Cardiac fibroblast (primary cell): ENCODE measurements at regions not wholly inside any gene's neighbourhood (a gene's known extent, or its start where the extent isn't known, plus 50 kb on each side); places are given as distances from the start of the nearest gene placed in this dataset.

Source experiments
- DNase-seq, 2 donors: peaks; one replicate each; pipeline versions ENCODE4 v3.0.0 to v3.0.0-alpha.2; 2010; ENCODE audit warnings: low read depth in 2 of 2
- H3K4me3 ChIP-seq, 2 donors: replicated peaks in 1 of 2; 1 replicate in 1 of 2; 2 replicates in 1 of 2; pipeline ENCODE4 v1.5.1; 2011; ENCODE audit warnings: low read depth in 2 of 2, low read length in 2 of 2, mild to moderate bottlenecking in 2 of 2, moderate library complexity in 1 of 2
- CTCF ChIP-seq: IDR thresholded peaks from one replicate; pipeline ENCODE4 v1.5.1; 2011; ENCODE audit warnings: low read depth, mild to moderate bottlenecking, low read length, inconsistent platforms

GRCh38 chr5:82777106-82777505 lies 300.1 kb downstream of the TMEM167A start:
- no peak for DNase-seq
- no peak overlapping the region for H3K4me3 ChIP-seq
- TF ChIP-seq CTCF, result no peak

DNA sequence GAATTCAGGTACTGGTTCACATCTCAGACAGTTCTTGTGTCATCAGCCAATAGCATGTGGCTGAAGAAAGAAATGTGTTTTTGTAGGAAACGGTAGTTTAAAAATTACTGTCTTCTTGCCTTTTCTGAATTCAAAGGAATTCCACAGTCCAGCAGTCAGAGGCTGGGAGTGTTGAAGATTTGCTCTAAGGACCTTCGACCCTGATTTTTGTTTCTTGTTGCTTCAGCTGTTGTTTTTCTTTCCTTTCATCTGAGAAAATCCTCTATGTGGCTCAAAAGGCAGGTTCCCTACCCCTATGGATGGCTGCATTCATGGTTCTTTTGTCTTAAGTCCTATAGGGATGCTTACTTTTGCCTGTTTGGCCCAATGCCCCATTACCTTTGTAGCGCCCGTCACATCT lies 304.9 kb downstream of the TMEM167A start:
- TF ChIP-seq CTCF, result no peak
- DNase-seq, result no peak
- no peak overlapping the region for H3K4me3 ChIP-seq

DNA sequence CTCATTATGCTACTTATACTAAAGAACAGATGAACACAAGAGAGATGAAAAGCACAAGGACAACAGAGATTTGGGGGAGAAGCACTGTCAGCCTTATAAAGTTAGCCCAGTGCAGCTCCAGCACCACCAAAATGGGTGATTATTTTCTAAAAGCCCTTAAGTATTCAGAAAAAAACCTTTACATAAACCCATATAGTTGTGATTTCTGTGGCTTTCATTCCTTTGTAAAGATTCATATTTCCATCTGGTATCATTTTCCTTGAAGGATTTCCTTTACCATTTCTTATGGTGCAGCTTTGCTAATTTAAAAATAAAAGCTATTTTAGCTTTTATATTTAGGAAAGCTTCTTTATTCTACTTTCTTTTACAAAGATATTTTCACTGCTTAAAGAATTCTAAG lies 311.0 kb downstream of the TMEM167A start:
- no peak for TF ChIP-seq CTCF
- no peak for DNase-seq
- no peak overlapping the region for H3K4me3 ChIP-seq

GRCh38 chr5:82765765-82766164 lies 311.4 kb downstream of the TMEM167A start:
- no peak for TF ChIP-seq CTCF
- no peak overlapping the region for H3K4me3 ChIP-seq
- peak in 1 of 2 donors; percentile 14 for DNase-seq

- DNase-seq, result no peak
- no peak for TF ChIP-seq CTCF
- no peak overlapping the region for H3K4me3 ChIP-seq
These were observed 316.3 kb downstream of the TMEM167A start for GRCh38 chr5:82760856-82761255.

DNA sequence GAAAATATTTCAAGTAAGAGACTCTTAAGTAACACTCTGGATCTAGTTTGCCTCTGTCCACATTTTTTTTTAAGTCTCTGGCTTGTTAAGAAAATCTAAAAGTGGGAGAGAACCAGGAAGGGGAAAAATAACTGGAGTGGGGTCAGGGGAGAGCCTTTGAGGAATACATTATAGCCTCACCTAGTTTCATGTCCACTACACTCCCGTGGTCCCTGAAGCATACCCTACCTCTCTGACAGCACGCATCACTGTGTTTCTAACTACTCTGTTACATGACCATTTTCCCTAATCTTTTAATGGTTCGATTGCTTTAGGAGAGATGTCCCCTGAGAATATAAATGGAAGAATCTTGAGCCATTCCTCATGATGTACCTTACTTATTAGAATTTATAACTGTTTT lies 318.3 kb downstream of the TMEM167A start:
- TF ChIP-seq CTCF, result no peak
- no peak for DNase-seq
- no peak overlapping the region for H3K4me3 ChIP-seq

GRCh38 chr5:82754759-82755158 lies 322.4 kb downstream of the TMEM167A start:
- TF ChIP-seq CTCF, result no peak
- DNase-seq, result no peak
- H3K4me3 ChIP-seq, result no peak overlapping the region
